Right lobe of liver (tissue), 4 donors: ENCODE measurements at regions not wholly inside any gene's neighbourhood (a gene's known extent, or its start where the extent isn't known, plus 50 kb on each side); places are given as distances from the start of the nearest gene placed in this dataset.

Experiments used
- POLR2A ChIP-seq: fragments of 450-650 bp; IDR thresholded peaks from one replicate; pipeline ENCODE4 v1.6.1; 2017; ENCODE audit warnings: antibody characterized with exemption, mild to moderate bottlenecking
- TF ChIP-seq, protein P1 (sequence below), 4 donors: fragments of 200-600 bp in 3 of 4; fragments of 450-650 bp in 1 of 4; IDR thresholded peaks; one replicate each; pipeline versions ENCODE4 v1.5.1 to v1.8.0; 2016 to 2022; ENCODE audit warnings: antibody characterized with exemption in 4 of 4, mild to moderate bottlenecking in 2 of 4
- donor health status: DM: no; HTN: no; CAD: no.
- donor health status: DM: no; HTN: no; CAD: no.
- donor health status: DM: no; HTN: yes; CAD: no.

DNA sequence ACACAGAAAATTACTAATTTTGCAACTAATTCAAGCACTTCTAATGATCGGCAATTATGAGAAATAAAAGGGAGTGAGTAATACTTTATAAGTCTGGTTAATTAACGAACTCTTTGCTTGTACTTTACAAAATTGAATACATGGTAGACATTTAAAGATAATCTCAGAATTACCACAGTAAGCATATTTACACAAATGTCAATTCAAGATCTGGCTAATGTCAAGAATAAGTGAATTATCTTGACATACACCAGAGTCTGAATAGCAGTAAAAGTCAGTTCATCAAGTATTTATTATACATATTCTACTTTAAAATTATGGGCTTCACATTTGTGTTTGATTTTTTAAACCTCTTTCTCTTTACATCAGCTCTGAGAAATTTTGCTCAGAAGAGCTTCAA is 643.4 kb downstream of the OLFM4 start:
- TF ChIP-seq, protein P1, sequence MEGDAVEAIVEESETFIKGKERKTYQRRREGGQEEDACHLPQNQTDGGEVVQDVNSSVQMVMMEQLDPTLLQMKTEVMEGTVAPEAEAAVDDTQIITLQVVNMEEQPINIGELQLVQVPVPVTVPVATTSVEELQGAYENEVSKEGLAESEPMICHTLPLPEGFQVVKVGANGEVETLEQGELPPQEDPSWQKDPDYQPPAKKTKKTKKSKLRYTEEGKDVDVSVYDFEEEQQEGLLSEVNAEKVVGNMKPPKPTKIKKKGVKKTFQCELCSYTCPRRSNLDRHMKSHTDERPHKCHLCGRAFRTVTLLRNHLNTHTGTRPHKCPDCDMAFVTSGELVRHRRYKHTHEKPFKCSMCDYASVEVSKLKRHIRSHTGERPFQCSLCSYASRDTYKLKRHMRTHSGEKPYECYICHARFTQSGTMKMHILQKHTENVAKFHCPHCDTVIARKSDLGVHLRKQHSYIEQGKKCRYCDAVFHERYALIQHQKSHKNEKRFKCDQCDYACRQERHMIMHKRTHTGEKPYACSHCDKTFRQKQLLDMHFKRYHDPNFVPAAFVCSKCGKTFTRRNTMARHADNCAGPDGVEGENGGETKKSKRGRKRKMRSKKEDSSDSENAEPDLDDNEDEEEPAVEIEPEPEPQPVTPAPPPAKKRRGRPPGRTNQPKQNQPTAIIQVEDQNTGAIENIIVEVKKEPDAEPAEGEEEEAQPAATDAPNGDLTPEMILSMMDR (IDR thresholded peaks at IDR 0.05): no peak
- no peak for TF ChIP-seq POLR2A
